EL (cell line): ENCODE measurements at regions not wholly inside any gene's neighbourhood (a gene's known extent, or its start where the extent isn't known, plus 50 kb on each side); places are given as distances from the start of the nearest gene placed in this dataset.

ENCODE experiments used
- DNase-seq: peaks from one replicate; pipeline ENCODE4 v3.0.0-alpha.2; 2016

DNA sequence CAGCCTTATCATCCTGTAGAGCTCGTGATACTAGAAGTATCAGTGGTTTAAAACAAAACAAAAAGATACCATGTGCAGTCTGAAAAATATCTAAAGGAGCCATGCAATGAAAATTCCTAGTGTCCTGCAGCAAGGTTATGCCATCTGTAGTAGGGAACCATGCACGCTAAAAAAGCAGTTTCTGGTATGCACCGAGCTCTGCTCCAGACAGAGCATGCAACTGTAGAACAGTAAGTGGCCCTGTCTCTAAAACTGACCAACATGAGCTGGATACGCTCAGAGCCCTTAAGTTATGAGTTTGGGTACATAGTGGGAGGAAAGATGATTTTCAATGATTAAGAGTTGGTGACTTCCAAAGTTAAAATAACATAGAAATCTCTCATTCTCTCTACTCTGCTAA, 159.3 kb upstream of the ADAMTS5 start:
- DNase-seq, result no peak

GRCh38 chr21:27122686-27123085, 155.8 kb upstream of the ADAMTS5 start:
- DNase-seq, result no peak

DNA sequence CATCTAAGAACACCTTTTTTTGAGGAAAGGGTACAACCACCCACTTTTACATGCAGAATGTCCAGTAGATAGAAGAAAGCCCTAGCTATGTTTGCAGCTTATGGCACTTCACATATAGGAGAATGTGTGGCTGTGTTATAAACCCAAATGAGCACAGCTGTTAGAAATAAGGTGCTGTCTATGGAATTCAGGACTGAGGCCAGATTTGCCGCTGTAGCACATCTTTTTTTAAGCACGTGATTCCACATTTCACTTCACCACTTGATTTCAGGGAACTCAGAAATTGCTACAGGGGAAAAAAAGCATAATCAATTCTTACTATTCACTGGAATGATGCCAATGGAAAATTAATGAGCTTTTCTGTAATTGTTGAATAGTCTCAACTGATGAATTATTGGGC, 147.2 kb upstream of the ADAMTS5 start:
- no peak for DNase-seq

- no peak for DNase-seq
Observed at GRCh38 chr21:27112186-27112585, 145.3 kb upstream of the ADAMTS5 start.

DNA sequence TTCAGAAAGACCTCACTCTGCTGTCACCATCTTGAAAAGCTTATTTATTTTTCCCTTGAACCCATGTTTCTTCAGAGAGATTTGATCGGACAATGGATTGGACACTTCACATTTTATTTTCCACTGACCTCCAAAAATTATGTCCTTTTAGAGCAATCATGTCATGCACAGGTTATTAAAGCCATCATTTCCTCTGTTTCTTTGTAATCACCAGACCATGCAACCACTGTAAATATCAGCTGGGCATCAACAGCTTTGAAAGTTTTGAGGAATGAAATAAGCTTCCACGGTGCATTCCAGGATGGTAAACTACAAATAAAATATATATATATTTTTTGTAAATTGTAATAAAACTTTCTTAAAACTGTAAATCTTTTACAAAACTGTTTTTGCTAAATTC, 144.1 kb upstream of the ADAMTS5 start:
- no peak for DNase-seq

GRCh38 chr21:27108701-27109100, 141.8 kb upstream of the ADAMTS5 start:
- DNase-seq, result no peak

DNA sequence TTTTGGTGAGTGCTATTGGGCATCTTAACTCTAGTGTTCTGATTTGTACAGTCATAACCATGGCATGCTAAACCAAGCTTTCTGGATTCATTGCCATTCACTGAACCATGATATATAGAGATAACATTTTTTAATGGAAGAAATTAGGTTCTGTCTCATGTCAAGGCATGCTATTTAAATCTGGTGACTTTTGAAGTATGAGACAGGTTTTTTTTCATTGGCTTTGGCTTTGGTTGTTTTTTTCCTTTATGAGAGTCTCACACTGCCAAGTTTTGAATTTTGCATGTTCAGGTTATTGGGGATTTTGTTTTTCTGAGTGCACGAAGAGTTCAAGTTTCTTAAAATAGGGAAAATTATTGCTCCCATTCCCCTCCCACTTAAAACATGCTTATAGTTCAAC, 141.3 kb upstream of the ADAMTS5 start:
- DNase-seq, result peak; percentile 40

- peak; percentile 33 for DNase-seq
Observed at GRCh38 chr21:27104846-27105431, 138.1 kb upstream of the ADAMTS5 start.

- no peak for DNase-seq
Observed at GRCh38 chr21:27103768-27104167, 136.9 kb upstream of the ADAMTS5 start.

- no peak for DNase-seq
Observed at GRCh38 chr21:27101523-27101922, 134.6 kb upstream of the ADAMTS5 start.

- no peak for DNase-seq
Observed at GRCh38 chr21:27094184-27094948, 127.5 kb upstream of the ADAMTS5 start.

- DNase-seq, result no peak
Observed at GRCh38 chr21:27086630-27087029, 119.7 kb upstream of the ADAMTS5 start.

- no peak for DNase-seq
Observed at GRCh38 chr21:27086186-27086585, 119.3 kb upstream of the ADAMTS5 start.

- DNase-seq, result no peak
Observed at GRCh38 chr21:27085387-27085786, 118.5 kb upstream of the ADAMTS5 start.

GRCh38 chr21:27083144-27083543, 116.3 kb upstream of the ADAMTS5 start:
- DNase-seq, result no peak

- DNase-seq, result no peak
Observed at GRCh38 chr21:27082431-27083010, 115.6 kb upstream of the ADAMTS5 start.

GRCh38 chr21:27079636-27080240, 112.8 kb upstream of the ADAMTS5 start:
- DNase-seq, result no peak

DNA sequence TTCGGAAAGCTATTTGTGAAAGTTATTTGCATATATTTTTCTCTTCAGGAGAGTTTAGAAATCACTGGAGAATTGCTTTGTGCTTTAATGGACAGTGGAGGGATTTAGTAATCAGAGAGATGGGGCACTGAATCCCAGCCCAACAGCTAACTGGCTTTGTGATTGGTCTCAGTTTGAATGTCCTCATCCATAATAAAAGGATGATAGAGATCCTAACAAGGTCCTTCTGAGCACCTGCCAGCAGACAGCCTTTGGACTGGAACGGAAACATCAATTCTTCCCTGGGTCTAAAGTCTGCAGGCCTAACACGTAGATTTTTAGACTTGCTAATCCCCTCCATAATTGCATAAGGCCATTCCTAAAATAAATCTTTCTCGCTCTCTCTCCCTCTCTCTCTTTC, 112.0 kb upstream of the ADAMTS5 start:
- no peak for DNase-seq

DNA sequence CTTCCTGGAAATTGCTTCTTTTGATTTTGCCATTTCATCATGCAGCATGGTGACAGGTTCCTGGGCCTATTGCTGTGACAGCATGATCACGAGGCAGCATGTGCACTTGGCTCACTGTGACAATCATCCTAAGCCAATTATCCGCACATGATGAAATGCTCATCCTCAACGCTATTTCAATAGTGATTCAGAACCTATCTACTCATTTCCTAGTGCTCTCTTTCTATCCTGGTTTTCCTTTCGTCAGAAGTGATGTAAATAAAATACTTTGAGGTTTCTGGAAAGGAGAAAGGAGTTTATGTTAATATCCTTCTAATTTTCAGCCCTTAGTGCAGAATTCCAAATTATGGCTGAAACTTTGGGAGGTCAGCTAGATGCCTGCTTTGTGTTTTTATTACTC, 110.6 kb upstream of the ADAMTS5 start:
- DNase-seq, result no peak

DNA sequence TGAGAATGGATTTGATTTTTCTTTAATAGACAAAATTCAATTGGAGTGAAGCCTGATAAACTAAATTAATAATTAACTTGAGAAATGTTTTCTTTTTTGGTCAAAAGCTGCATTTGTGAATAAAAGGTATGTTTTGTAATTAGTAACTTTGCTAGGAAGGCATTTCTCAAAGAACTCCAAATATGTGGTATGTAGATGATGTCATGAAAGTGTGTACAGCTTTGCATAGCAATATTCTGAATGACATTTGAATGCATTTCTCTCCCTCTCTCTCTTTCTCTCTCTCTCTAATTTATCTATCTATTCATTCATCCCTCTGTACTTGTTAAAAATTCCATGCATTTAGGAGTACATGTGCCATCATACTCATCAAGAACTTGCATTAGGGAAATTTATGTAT, 109.1 kb upstream of the ADAMTS5 start:
- peak; percentile 18 for DNase-seq

GRCh38 chr21:27070861-27071670, 104.2 kb upstream of the ADAMTS5 start:
- no peak for DNase-seq

- no peak for DNase-seq
Observed at GRCh38 chr21:27068811-27069210, 101.9 kb upstream of the ADAMTS5 start.

GRCh38 chr21:27067226-27067625, 100.3 kb upstream of the ADAMTS5 start:
- peak; percentile 13 for DNase-seq
